ENCODE measurements at regions not wholly inside any gene's neighbourhood (a gene's known extent, or its start where the extent isn't known, plus 50 kb on each side); places are given as distances from the start of the nearest gene placed in this dataset.

GRCh38 chr9:126156898-126157297 lies 169.7 kb upstream of the MVB12B start:
- TF ChIP-seq POLR2A (IDR thresholded peaks at IDR 0.05; ENCODE audit: low read length) (no peak), GATA1 (IDR thresholded peaks at IDR 0.05; ENCODE audit: low read depth, low read length) (no peak)

All from erythroblast (primary cell).